ENCODE measurements at regions not wholly inside any gene's neighbourhood (a gene's known extent, or its start where the extent isn't known, plus 50 kb on each side); places are given as distances from the start of the nearest gene placed in this dataset.

- Histone ChIP-seq H3K27ac (ENCODE audit: low read length) (no peak overlapping the region), H3K9ac (ENCODE audit: low read length) (no peak overlapping the region), H3K9me3 (ENCODE audit: low read length) (no peaks in the 10 kb centered on the region), H3K27me3 (ENCODE audit: low read length) (no peaks in the 10 kb centered on the region), H3F3A (ENCODE audit: low read length, unreplicated experiment) (no peaks in the 10 kb centered on the region), H3K4me2 (ENCODE audit: low read length) (no peak overlapping the region), H3K9me2 (replicated peaks; ENCODE audit: low read length) (no peaks in the 10 kb centered on the region), H3K79me2 (ENCODE audit: low read length) (no peaks in the 10 kb centered on the region), H3K4me1 (ENCODE audit: insufficient read depth, low read length) (no peaks in the 10 kb centered on the region), H4K20me1 (ENCODE audit: low read length) (no peaks in the 10 kb centered on the region), H2AFZ (ENCODE audit: low read length) (no peak overlapping the region), H3K36me3 (ENCODE audit: low read depth, low read length) (no peaks in the 10 kb centered on the region), H3K4me3 (ENCODE audit: low read length) (no peak overlapping the region)
- DNase-seq (no peak), ATAC-seq (no peak)
- no TSS peak for BruUV-seq (replicated peaks)
- TF ChIP-seq EZH2 (IDR thresholded peaks at IDR 0.05; ENCODE audit: low read length, unreplicated experiment) (no peak), CTCF (conservative IDR thresholded peaks at IDR 0.05; ENCODE audit: low read depth, low read length) (no peak), EZH2phosphoT487 (IDR thresholded peaks at IDR 0.05; ENCODE audit: borderline replicate concordance, low read length) (no peak)
- ChIA-PET POLR2A (ENCODE audit: unreplicated experiment) (no interaction called here), CTCF (no interaction called here)
- intact Hi-C loops (cut with micrococcal nuclease) = no loop called here
Measured at GRCh38 chr4:34572026-34572425, 1672.3 kb downstream of the ARAP2 start.

GRCh38 chr4:34615315-34615714, 1629.0 kb downstream of the ARAP2 start:
- no peaks in the 10 kb centered on the region for H3K9me3 ChIP-seq (ENCODE audit: low read length)
- CTCF ChIA-PET = no interaction called here
- no peak for TF ChIP-seq EZH2phosphoT487 (IDR thresholded peaks at IDR 0.05; ENCODE audit: borderline replicate concordance, low read length)
- TF ChIP-seq CTCF (conservative IDR thresholded peaks at IDR 0.05; ENCODE audit: low read depth, low read length) = no peak
- no peak for TF ChIP-seq EZH2 (IDR thresholded peaks at IDR 0.05; ENCODE audit: low read length, unreplicated experiment)
- POLR2A ChIA-PET (ENCODE audit: unreplicated experiment) = no interaction called here
- H3K9ac ChIP-seq (ENCODE audit: low read length) = no peak overlapping the region
- H3K36me3 ChIP-seq (ENCODE audit: low read depth, low read length) = no peaks in the 10 kb centered on the region
- DNase-seq (no peak), ATAC-seq (no peak)
- no peaks in the 10 kb centered on the region for H3K27me3 ChIP-seq (ENCODE audit: low read length)
- H2AFZ ChIP-seq (ENCODE audit: low read length) = no peak overlapping the region
- no peaks in the 10 kb centered on the region for H3K4me1 ChIP-seq (ENCODE audit: insufficient read depth, low read length)
- H4K20me1 ChIP-seq (ENCODE audit: low read length) = no peaks in the 10 kb centered on the region
- BruUV-seq (replicated peaks) = no TSS peak
- no peak overlapping the region for H3K4me2 ChIP-seq (ENCODE audit: low read length)
- H3F3A ChIP-seq (ENCODE audit: low read length, unreplicated experiment) = no peaks in the 10 kb centered on the region
- intact Hi-C loops (cut with micrococcal nuclease) = no loop called here
- no peaks in the 10 kb centered on the region for H3K79me2 ChIP-seq (ENCODE audit: low read length)
- no peak overlapping the region for H3K27ac ChIP-seq (ENCODE audit: low read length)
- H3K9me2 ChIP-seq (replicated peaks; ENCODE audit: low read length) = no peaks in the 10 kb centered on the region
- no peak overlapping the region for H3K4me3 ChIP-seq (ENCODE audit: low read length)

GRCh38 chr4:34619531-34620162, 1624.7 kb downstream of the ARAP2 start:
- ChIA-PET CTCF (no interaction called here), POLR2A (ENCODE audit: unreplicated experiment) (no interaction called here)
- intact Hi-C loops (cut with micrococcal nuclease) = no loop called here
- Histone ChIP-seq H2AFZ (ENCODE audit: low read length) (no peak overlapping the region), H3K4me2 (ENCODE audit: low read length) (no peak overlapping the region), H3K9ac (ENCODE audit: low read length) (no peak overlapping the region), H3K9me2 (replicated peaks; ENCODE audit: low read length) (no peaks in the 10 kb centered on the region), H3K4me3 (ENCODE audit: low read length) (no peak overlapping the region), H3K27me3 (ENCODE audit: low read length) (no peaks in the 10 kb centered on the region), H3K79me2 (ENCODE audit: low read length) (no peaks in the 10 kb centered on the region), H3K36me3 (ENCODE audit: low read depth, low read length) (no peaks in the 10 kb centered on the region), H3K9me3 (ENCODE audit: low read length) (no peaks in the 10 kb centered on the region), H3K27ac (ENCODE audit: low read length) (no peak overlapping the region), H3K4me1 (ENCODE audit: insufficient read depth, low read length) (no peaks in the 10 kb centered on the region), H4K20me1 (ENCODE audit: low read length) (no peaks in the 10 kb centered on the region), H3F3A (ENCODE audit: low read length, unreplicated experiment) (no peaks in the 10 kb centered on the region)
- TF ChIP-seq CTCF (conservative IDR thresholded peaks at IDR 0.05; ENCODE audit: low read depth, low read length) (no peak), EZH2phosphoT487 (IDR thresholded peaks at IDR 0.05; ENCODE audit: borderline replicate concordance, low read length) (no peak), EZH2 (IDR thresholded peaks at IDR 0.05; ENCODE audit: low read length, unreplicated experiment) (no peak)
- BruUV-seq (replicated peaks) = no TSS peak
- DNase-seq = peak; percentile 37
- ATAC-seq = no peak; the same call in 1 of the 2 replicates
